Prostate gland (tissue), 2 donors: ENCODE measurements at regions not wholly inside any gene's neighbourhood (a gene's known extent, or its start where the extent isn't known, plus 50 kb on each side); places are given as distances from the start of the nearest gene placed in this dataset.
"Not testable (repeated sequence)": the region's sequence is repeated elsewhere in the genome, so short reads cannot be mapped to it uniquely, and the experiment has no call there.

Experiments used
- DNase-seq: peaks from one replicate; pipeline ENCODE4 v3.0.0-alpha.2; 2019; ENCODE audit warnings: low spot score
- H3K27ac ChIP-seq, 2 donors: fragments of 200-600 bp; sonication (generic); 2 replicates each; pipeline ENCODE4 v1.5.1; 2017 to 2019
- H3K27me3 ChIP-seq: fragments of 200-600 bp; sonication (generic); replicated peaks from 2 replicates; pipeline ENCODE4 v1.5.1; 2019; ENCODE audit not compliant: insufficient read depth
- H3K36me3 ChIP-seq, 2 donors: fragments of 200-600 bp; sonication (generic); 1 replicate in 1 of 2; 2 replicates in 1 of 2; pipeline versions ENCODE4 v1.5.1 to v1.8.1; 2017 to 2019
- H3K4me1 ChIP-seq: fragments of 200-600 bp; sonication (generic); replicated peaks from 2 replicates; pipeline ENCODE4 v1.5.1; 2019
- H3K4me3 ChIP-seq, 2 donors: fragments of 200-600 bp; sonication (generic); 2 replicates each; pipeline ENCODE4 v1.5.1; 2017 to 2019
- H3K9me3 ChIP-seq: fragments of 200-600 bp; sonication (generic); 2 replicates; pipeline ENCODE4 v1.5.1; 2017
- WGBS: methylation state at CpG from one replicate; pipeline ENCODE4 v1.1.5; 2018; 5-methylcytosine and 5-hydroxymethylcytosine counted together
- intact Hi-C: fragments of 100-400 bp; cut with DNase I; formaldehyde crosslinking; loops from one replicate; pipeline ENCODE4 v1.14.2; 2022

GRCh38 chr2:111310395-111310794, 189.7 kb downstream of the BCL2L11 start:
- H3K9me3 ChIP-seq, H3K4me1 ChIP-seq, H3K36me3 ChIP-seq, DNase-seq, H3K27me3 ChIP-seq, H3K27ac ChIP-seq, intact Hi-C loops, H3K4me3 ChIP-seq: not testable (repeated sequence)
- 21% methylated on average over 4 of the region's 8 CpGs for WGBS

GRCh38 chr2:111311568-111311967, 190.9 kb downstream of the BCL2L11 start:
- H3K27me3 ChIP-seq, H3K4me3 ChIP-seq, DNase-seq, H3K27ac ChIP-seq, H3K4me1 ChIP-seq, H3K36me3 ChIP-seq, H3K9me3 ChIP-seq, intact Hi-C loops: not testable (repeated sequence)
- no CpG with 5 or more reads among the region's 6 CpGs for WGBS

GRCh38 chr2:111312897-111313607, 192.3 kb downstream of the BCL2L11 start:
- H3K27ac ChIP-seq, H3K4me3 ChIP-seq, DNase-seq, intact Hi-C loops, H3K9me3 ChIP-seq, H3K4me1 ChIP-seq, H3K36me3 ChIP-seq, H3K27me3 ChIP-seq: not testable (repeated sequence)
- 61% methylated on average over 13 of the region's 15 CpGs for WGBS

- H3K36me3 ChIP-seq, H3K9me3 ChIP-seq, intact Hi-C loops, H3K4me1 ChIP-seq, H3K27me3 ChIP-seq, H3K4me3 ChIP-seq, DNase-seq, H3K27ac ChIP-seq: not testable (repeated sequence)
- 94% methylated on average over 2 of the region's 3 CpGs for WGBS
Observed at GRCh38 chr2:111313711-111314110, 193.0 kb downstream of the BCL2L11 start.

GRCh38 chr2:111315188-111315917, 194.6 kb downstream of the BCL2L11 start:
- H3K27me3 ChIP-seq, H3K9me3 ChIP-seq, H3K4me3 ChIP-seq, H3K27ac ChIP-seq, H3K4me1 ChIP-seq, H3K36me3 ChIP-seq, DNase-seq, intact Hi-C loops: not testable (repeated sequence)
- WGBS, result 91% methylated on average over 9 of the region's 13 CpGs

GRCh38 chr2:111316221-111316741, 195.6 kb downstream of the BCL2L11 start:
- intact Hi-C loops, H3K27me3 ChIP-seq: not testable (repeated sequence)
- WGBS, result 96% methylated on average over 8 of the region's 9 CpGs

GRCh38 chr2:111316881-111317549, 196.3 kb downstream of the BCL2L11 start:
- H3K27me3 ChIP-seq, H3K4me1 ChIP-seq, intact Hi-C loops, H3K36me3 ChIP-seq, H3K27ac ChIP-seq, H3K9me3 ChIP-seq, DNase-seq, H3K4me3 ChIP-seq: not testable (repeated sequence)
- WGBS, result 100% methylated on average over 2 of the region's 2 CpGs

More at GRCh38 chr2:111316221-111316741, 195.6 kb downstream of the BCL2L11 start:
- H3K27ac ChIP-seq, H3K9me3 ChIP-seq, H3K36me3 ChIP-seq, DNase-seq, H3K4me1 ChIP-seq, H3K4me3 ChIP-seq: not testable (repeated sequence)

GRCh38 chr2:111319552-111319951, 198.8 kb downstream of the BCL2L11 start:
- DNase-seq, result not testable (repeated sequence)

GRCh38 chr2:111320264-111320663, 199.6 kb downstream of the BCL2L11 start:
- H3K9me3 ChIP-seq, H3K27ac ChIP-seq, H3K4me1 ChIP-seq, H3K4me3 ChIP-seq, H3K27me3 ChIP-seq, intact Hi-C loops, H3K36me3 ChIP-seq, DNase-seq: not testable (repeated sequence)
- WGBS, result 76% methylated on average over 2 of the region's 3 CpGs

More at GRCh38 chr2:111319552-111319951, 198.8 kb downstream of the BCL2L11 start:
- intact Hi-C loops, H3K9me3 ChIP-seq, H3K4me1 ChIP-seq, H3K4me3 ChIP-seq, H3K27me3 ChIP-seq, H3K36me3 ChIP-seq, H3K27ac ChIP-seq: not testable (repeated sequence)
- no CpG with 5 or more reads among the region's 6 CpGs for WGBS

- WGBS, result no CpG with 5 or more reads among the region's 1 CpG
- H3K4me3 ChIP-seq, H3K36me3 ChIP-seq, H3K27me3 ChIP-seq, H3K9me3 ChIP-seq, intact Hi-C loops, H3K27ac ChIP-seq, H3K4me1 ChIP-seq, DNase-seq: not testable (repeated sequence)
Observed at GRCh38 chr2:111320965-111321364, 200.3 kb downstream of the BCL2L11 start.

GRCh38 chr2:111323384-111323783, 202.7 kb downstream of the BCL2L11 start:
- H3K27ac ChIP-seq, H3K9me3 ChIP-seq, H3K36me3 ChIP-seq, H3K4me1 ChIP-seq, intact Hi-C loops, DNase-seq, H3K27me3 ChIP-seq, H3K4me3 ChIP-seq: not testable (repeated sequence)
- 87% methylated on average over 3 of the region's 5 CpGs for WGBS

GRCh38 chr2:111327726-111328125, 207.0 kb downstream of the BCL2L11 start:
- H3K27me3 ChIP-seq, H3K4me1 ChIP-seq, DNase-seq, H3K27ac ChIP-seq, H3K4me3 ChIP-seq, H3K36me3 ChIP-seq, H3K9me3 ChIP-seq, intact Hi-C loops: not testable (repeated sequence)
- WGBS, result no CpG with 5 or more reads among the region's 4 CpGs
